ENCODE measurements at regions not wholly inside any gene's neighbourhood (a gene's known extent, or its start where the extent isn't known, plus 50 kb on each side); places are given as distances from the start of the nearest gene placed in this dataset.

- TF ChIP-seq, protein P1, sequence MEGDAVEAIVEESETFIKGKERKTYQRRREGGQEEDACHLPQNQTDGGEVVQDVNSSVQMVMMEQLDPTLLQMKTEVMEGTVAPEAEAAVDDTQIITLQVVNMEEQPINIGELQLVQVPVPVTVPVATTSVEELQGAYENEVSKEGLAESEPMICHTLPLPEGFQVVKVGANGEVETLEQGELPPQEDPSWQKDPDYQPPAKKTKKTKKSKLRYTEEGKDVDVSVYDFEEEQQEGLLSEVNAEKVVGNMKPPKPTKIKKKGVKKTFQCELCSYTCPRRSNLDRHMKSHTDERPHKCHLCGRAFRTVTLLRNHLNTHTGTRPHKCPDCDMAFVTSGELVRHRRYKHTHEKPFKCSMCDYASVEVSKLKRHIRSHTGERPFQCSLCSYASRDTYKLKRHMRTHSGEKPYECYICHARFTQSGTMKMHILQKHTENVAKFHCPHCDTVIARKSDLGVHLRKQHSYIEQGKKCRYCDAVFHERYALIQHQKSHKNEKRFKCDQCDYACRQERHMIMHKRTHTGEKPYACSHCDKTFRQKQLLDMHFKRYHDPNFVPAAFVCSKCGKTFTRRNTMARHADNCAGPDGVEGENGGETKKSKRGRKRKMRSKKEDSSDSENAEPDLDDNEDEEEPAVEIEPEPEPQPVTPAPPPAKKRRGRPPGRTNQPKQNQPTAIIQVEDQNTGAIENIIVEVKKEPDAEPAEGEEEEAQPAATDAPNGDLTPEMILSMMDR (IDR thresholded peaks at IDR 0.05; ENCODE audit: low read depth, low read length): no peak
- TF ChIP-seq, protein P2, sequence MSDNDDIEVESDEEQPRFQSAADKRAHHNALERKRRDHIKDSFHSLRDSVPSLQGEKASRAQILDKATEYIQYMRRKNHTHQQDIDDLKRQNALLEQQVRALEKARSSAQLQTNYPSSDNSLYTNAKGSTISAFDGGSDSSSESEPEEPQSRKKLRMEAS (IDR thresholded peaks at IDR 0.05; ENCODE audit: low read depth, low read length): no peak
- TF ChIP-seq POLR2A (IDR thresholded peaks at IDR 0.05; ENCODE audit: extremely low read depth, insufficient read length) (no peak), MYC (IDR thresholded peaks at IDR 0.05; ENCODE audit: low read depth, low read length) (no peak)
Measured at GRCh38 chr3:35438101-35438500, 201.2 kb upstream of the ARPP21 start.
